ENCODE measurements at regions not wholly inside any gene's neighbourhood (a gene's known extent, or its start where the extent isn't known, plus 50 kb on each side); places are given as distances from the start of the nearest gene placed in this dataset.

DNA sequence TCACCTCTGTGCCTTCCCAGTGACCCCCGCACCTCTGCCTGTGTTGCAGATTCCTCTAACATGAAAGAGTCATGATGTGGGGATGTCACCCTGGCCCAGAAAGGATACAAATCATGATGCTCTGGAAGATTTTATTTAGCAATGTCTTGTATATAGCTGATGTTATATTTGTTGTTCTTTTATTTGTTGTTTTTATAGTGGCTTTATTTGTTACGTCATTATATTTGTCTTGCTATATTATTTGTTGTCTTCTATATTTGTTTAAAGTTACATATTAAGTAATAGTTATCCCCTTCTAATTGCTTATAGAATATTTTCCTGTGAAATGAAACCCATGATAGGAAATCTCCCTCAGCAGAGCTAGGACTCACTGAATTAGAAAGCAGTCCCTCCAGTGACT lies 1149.2 kb downstream of the UQCRFS1 start (continued):
- TF ChIP-seq SUZ12 (IDR thresholded peaks at IDR 0.05; ENCODE audit: unreplicated experiment) (no peak), POLR2AphosphoS5 (IDR thresholded peaks at IDR 0.05; ENCODE audit: low read length) (no peak), TARDBP (IDR thresholded peaks at IDR 0.05; ENCODE audit: borderline replicate concordance) (no peak), BACH1 (IDR thresholded peaks at IDR 0.05; ENCODE audit: borderline replicate concordance) (no peak), NFXL1 (IDR thresholded peaks at IDR 0.05; ENCODE audit: borderline replicate concordance) (no peak), RB1 (IDR thresholded peaks at IDR 0.05; ENCODE audit: borderline replicate concordance) (no peak)
- TF ChIP-seq, protein P1, sequence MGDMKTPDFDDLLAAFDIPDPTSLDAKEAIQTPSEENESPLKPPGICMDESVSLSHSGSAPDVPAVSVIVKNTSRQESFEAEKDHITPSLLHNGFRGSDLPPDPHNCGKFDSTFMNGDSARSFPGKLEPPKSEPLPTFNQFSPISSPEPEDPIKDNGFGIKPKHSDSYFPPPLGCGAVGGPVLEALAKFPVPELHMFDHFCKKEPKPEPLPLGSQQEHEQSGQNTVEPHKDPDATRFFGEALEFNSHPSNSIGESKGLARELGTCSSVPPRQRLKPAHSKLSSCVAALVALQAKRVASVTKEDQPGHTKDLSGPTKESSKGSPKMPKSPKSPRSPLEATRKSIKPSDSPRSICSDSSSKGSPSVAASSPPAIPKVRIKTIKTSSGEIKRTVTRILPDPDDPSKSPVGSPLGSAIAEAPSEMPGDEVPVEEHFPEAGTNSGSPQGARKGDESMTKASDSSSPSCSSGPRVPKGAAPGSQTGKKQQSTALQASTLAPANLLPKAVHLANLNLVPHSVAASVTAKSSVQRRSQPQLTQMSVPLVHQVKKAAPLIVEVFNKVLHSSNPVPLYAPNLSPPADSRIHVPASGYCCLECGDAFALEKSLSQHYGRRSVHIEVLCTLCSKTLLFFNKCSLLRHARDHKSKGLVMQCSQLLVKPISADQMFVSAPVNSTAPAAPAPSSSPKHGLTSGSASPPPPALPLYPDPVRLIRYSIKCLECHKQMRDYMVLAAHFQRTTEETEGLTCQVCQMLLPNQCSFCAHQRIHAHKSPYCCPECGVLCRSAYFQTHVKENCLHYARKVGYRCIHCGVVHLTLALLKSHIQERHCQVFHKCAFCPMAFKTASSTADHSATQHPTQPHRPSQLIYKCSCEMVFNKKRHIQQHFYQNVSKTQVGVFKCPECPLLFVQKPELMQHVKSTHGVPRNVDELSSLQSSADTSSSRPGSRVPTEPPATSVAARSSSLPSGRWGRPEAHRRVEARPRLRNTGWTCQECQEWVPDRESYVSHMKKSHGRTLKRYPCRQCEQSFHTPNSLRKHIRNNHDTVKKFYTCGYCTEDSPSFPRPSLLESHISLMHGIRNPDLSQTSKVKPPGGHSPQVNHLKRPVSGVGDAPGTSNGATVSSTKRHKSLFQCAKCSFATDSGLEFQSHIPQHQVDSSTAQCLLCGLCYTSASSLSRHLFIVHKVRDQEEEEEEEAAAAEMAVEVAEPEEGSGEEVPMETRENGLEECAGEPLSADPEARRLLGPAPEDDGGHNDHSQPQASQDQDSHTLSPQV (IDR thresholded peaks at IDR 0.05) = no peak
- TF ChIP-seq, protein P2, sequence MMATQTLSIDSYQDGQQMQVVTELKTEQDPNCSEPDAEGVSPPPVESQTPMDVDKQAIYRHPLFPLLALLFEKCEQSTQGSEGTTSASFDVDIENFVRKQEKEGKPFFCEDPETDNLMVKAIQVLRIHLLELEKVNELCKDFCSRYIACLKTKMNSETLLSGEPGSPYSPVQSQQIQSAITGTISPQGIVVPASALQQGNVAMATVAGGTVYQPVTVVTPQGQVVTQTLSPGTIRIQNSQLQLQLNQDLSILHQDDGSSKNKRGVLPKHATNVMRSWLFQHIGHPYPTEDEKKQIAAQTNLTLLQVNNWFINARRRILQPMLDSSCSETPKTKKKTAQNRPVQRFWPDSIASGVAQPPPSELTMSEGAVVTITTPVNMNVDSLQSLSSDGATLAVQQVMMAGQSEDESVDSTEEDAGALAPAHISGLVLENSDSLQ (IDR thresholded peaks at IDR 0.05) = no peak

DNA sequence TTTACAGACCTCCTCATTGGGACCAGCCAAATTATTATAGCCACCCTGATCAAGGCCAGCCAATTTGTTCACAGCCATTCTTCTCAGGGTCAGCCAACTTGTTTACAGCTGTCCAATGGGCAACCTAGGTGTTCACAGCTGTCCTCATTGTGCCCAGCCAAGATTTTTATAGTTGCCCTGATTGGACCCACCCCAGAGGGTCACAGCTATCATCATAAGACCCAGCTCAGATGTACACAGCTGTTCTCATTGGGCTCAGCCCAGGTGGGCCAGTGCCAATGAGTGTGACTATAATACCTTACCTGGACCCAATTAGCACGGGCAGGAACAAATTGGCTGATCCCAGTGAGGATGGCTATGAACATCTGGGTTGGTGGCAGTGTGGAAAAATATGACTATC lies 1151.8 kb downstream of the UQCRFS1 start:
- Histone ChIP-seq H3K36me3 (ENCODE audit: control insufficient read depth in 2 of 2, insufficient read depth in 2 of 2, low read length in 1 of 2) (no peaks in the 10 kb centered on the region), H3K4me3 (no peak overlapping the region), H3K4me1 (ENCODE audit: control insufficient read depth, insufficient read depth, low read length) (no peaks in the 10 kb centered on the region), H3K9ac (ENCODE audit: control insufficient read depth, insufficient read depth, low read length) (no peak overlapping the region), H3K27me3 (replicated peaks in 1 of 2; ENCODE audit: control insufficient read depth in 2 of 2, insufficient read depth in 2 of 2, low read length in 1 of 2) (no peaks in the 10 kb centered on the region), H2AFZ (ENCODE audit: control insufficient read depth, low read depth, low read length) (no peak overlapping the region), H3K27ac (ENCODE audit: control insufficient read depth, insufficient read depth) (no peak overlapping the region), H3K79me2 (ENCODE audit: control insufficient read depth, insufficient read depth, low read length) (no peaks in the 10 kb centered on the region), H3K9me3 (replicated peaks; ENCODE audit: control insufficient read depth, insufficient read depth, low read length) (no peaks in the 10 kb centered on the region; the same call in 2 of the 3 replicates), H4K20me1 (ENCODE audit: control insufficient read depth, insufficient read depth) (no peaks in the 10 kb centered on the region), H3K4me2 (ENCODE audit: control insufficient read depth, insufficient read depth) (no peak overlapping the region)
- in situ Hi-C loops (cut with MboI) (no loop called here), intact Hi-C loops (cut with micrococcal nuclease; ENCODE audit: unreplicated experiment) (no loop called here)
- no TSS peak for BruUV-seq (replicated peaks)
- ATAC-seq (no peak), FAIRE-seq (no peak), DNase-seq (ENCODE audit: low read depth, low spot score) (no peak)
- POLR2A ChIA-PET = no interaction called here
- CTCF ChIA-PET = no interaction called here
- TF ChIP-seq MEF2B (IDR thresholded peaks at IDR 0.05; ENCODE audit: partially characterized antibody, poor library complexity, severe bottlenecking) (no peak), CBX3 (IDR thresholded peaks at IDR 0.05; ENCODE audit: borderline replicate concordance, low read depth) (no peak), ZNF384 (IDR thresholded peaks at IDR 0.05; ENCODE audit: borderline replicate concordance, low read depth, low read length) (no peak), NFXL1 (IDR thresholded peaks at IDR 0.05; ENCODE audit: borderline replicate concordance) (no peak), CEBPB (IDR thresholded peaks at IDR 0.05; ENCODE audit: borderline replicate concordance in 1 of 2, low read depth in 2 of 2, low read length in 2 of 2) (no peak)
- TF ChIP-seq, protein P3, sequence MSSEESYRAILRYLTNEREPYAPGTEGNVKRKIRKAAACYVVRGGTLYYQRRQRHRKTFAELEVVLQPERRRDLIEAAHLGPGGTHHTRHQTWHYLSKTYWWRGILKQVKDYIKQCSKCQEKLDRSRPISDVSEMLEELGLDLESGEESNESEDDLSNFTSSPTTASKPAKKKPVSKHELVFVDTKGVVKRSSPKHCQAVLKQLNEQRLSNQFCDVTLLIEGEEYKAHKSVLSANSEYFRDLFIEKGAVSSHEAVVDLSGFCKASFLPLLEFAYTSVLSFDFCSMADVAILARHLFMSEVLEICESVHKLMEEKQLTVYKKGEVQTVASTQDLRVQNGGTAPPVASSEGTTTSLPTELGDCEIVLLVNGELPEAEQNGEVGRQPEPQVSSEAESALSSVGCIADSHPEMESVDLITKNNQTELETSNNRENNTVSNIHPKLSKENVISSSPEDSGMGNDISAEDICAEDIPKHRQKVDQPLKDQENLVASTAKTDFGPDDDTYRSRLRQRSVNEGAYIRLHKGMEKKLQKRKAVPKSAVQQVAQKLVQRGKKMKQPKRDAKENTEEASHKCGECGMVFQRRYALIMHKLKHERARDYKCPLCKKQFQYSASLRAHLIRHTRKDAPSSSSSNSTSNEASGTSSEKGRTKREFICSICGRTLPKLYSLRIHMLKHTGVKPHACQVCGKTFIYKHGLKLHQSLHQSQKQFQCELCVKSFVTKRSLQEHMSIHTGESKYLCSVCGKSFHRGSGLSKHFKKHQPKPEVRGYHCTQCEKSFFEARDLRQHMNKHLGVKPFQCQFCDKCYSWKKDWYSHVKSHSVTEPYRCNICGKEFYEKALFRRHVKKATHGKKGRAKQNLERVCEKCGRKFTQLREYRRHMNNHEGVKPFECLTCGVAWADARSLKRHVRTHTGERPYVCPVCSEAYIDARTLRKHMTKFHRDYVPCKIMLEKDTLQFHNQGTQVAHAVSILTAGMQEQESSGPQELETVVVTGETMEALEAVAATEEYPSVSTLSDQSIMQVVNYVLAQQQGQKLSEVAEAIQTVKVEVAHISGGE (CRISPR knock-in tag; IDR thresholded peaks at IDR 0.05) = no peak
- RAD21 ChIA-PET (ENCODE audit: unreplicated experiment) = no interaction called here
- 0% methylated on average over 1 of the region's 1 CpG for WGBS (ENCODE audit: insufficient coverage, insufficient replicate concordance, low lambda C conversion rate, missing lambda C conversion rate)
- SMC1A ChIA-PET (ENCODE audit: uncharacterized antibody, unreplicated experiment) = interaction anchor here (1.0 to 1.4 kb wide), 5 partner anchors 21 to 75 kb away, joined by 3 to 4 read pairs (median 3); no protein-coding TSS in a partner anchor
